Right renal pelvis (tissue), 4 donors: ENCODE measurements at regions not wholly inside any gene's neighbourhood (a gene's known extent, or its start where the extent isn't known, plus 50 kb on each side); places are given as distances from the start of the nearest gene placed in this dataset.
"Not testable (repeated sequence)": the region's sequence is repeated elsewhere in the genome, so short reads cannot be mapped to it uniquely, and the experiment has no call there.

ENCODE experiments used
- DNase-seq, 4 donors: peaks; one replicate each; pipeline ENCODE4 v3.0.0-alpha.2; 2013; ENCODE audit warnings: low read depth in 4 of 4, low spot score in 3 of 4, missing footprints in 1 of 4

GRCh38 chr3:165716592-165716991, 120.6 kb downstream of the BCHE start:
- DNase-seq = no peak

GRCh38 chr3:165713479-165713878, 123.7 kb downstream of the BCHE start:
- DNase-seq = no peak

GRCh38 chr3:165712382-165712781, 124.8 kb downstream of the BCHE start:
- no peak for DNase-seq

- DNase-seq = no peak
These were observed 139.3 kb downstream of the BCHE start for GRCh38 chr3:165697910-165698309.

GRCh38 chr3:165696496-165696895, 140.7 kb downstream of the BCHE start:
- no peak for DNase-seq

- DNase-seq = no peak
These were observed 153.3 kb downstream of the BCHE start for GRCh38 chr3:165683947-165684346.

GRCh38 chr3:165682734-165683133, 154.5 kb downstream of the BCHE start:
- DNase-seq = no peak

GRCh38 chr3:165669967-165670366, 167.3 kb downstream of the BCHE start:
- DNase-seq = no peak

- DNase-seq = no peak
These were observed 167.7 kb downstream of the BCHE start for GRCh38 chr3:165669504-165669903.

- DNase-seq = no peak
These were observed 169.5 kb downstream of the BCHE start for GRCh38 chr3:165667676-165668075.

- DNase-seq = no peak
These were observed 179.2 kb downstream of the BCHE start for GRCh38 chr3:165658027-165658426.

GRCh38 chr3:165653130-165653778, 184.0 kb downstream of the BCHE start:
- DNase-seq = no peak

GRCh38 chr3:165649282-165649681, 187.9 kb downstream of the BCHE start:
- DNase-seq = not testable (repeated sequence)

- DNase-seq = no peak
These were observed 192.0 kb downstream of the BCHE start for GRCh38 chr3:165645191-165645590.

GRCh38 chr3:165644331-165644730, 192.9 kb downstream of the BCHE start:
- no peak for DNase-seq

- no peak for DNase-seq
These were observed 193.8 kb downstream of the BCHE start for GRCh38 chr3:165643425-165643824.

- DNase-seq = peak in 3 of 4 donors; percentile 5 to 14 (median 9)
These were observed 194.3 kb downstream of the BCHE start for GRCh38 chr3:165642761-165643420.

- DNase-seq = no peak
These were observed 195.5 kb downstream of the BCHE start for GRCh38 chr3:165641569-165642310.

GRCh38 chr3:165640970-165641369, 196.3 kb downstream of the BCHE start:
- DNase-seq = no peak

- no peak for DNase-seq
These were observed 197.2 kb downstream of the BCHE start for GRCh38 chr3:165640031-165640430.

GRCh38 chr3:165638034-165638433, 199.2 kb downstream of the BCHE start:
- no peak for DNase-seq

GRCh38 chr3:165636684-165637015, 200.6 kb downstream of the BCHE start:
- no peak for DNase-seq
